ENCODE measurements at regions not wholly inside any gene's neighbourhood (a gene's known extent, or its start where the extent isn't known, plus 50 kb on each side); places are given as distances from the start of the nearest gene placed in this dataset.
A peak's percentile ranks its signal among the peaks of the same experiment; 100 is the strongest.

GRCh38 chr3:170757038-170757437 is 113.0 kb downstream of the RPL22L1 start:
- TF ChIP-seq CTCF (conservative IDR thresholded peaks at IDR 0.05 in 1 of 2, IDR thresholded peaks at IDR 0.05 in 1 of 2; ENCODE audit: low read depth in 1 of 2, low read length in 2 of 2), result no peak
- TF ChIP-seq EZH2 (IDR thresholded peaks at IDR 0.05; ENCODE audit: low read length, missing control alignments), result no peak

GRCh38 chr3:170754311-170754693 is 115.7 kb downstream of the RPL22L1 start:
- Histone ChIP-seq H3K9ac (ENCODE audit: insufficient read depth, low read length) (no peak overlapping the region), H3K9me3 (ENCODE audit: control insufficient read depth, insufficient read depth, low read depth, low read length) (no peaks in the 10 kb centered on the region), H4K20me1 (ENCODE audit: control insufficient read depth, extremely low read depth, insufficient read depth, low read length) (no peaks in the 10 kb centered on the region), H2AFZ (ENCODE audit: low read length) (no peak overlapping the region), H3K27me3 (ENCODE audit: control insufficient read depth, insufficient read depth, low read length) (no peaks in the 10 kb centered on the region), H3K4me3 (replicated peaks in 1 of 4; ENCODE audit: control extremely low read depth in 1 of 4, insufficient read depth in 1 of 4, low read depth in 3 of 4, low read length in 4 of 4) (no peak overlapping the region), H3K27ac (ENCODE audit: insufficient read depth, low read length) (peak overlapping the region; percentile 33), H3K4me2 (ENCODE audit: extremely low read depth, insufficient read depth, low read length) (no peak overlapping the region), H3K79me2 (ENCODE audit: control insufficient read depth, insufficient read depth, low read length) (no peaks in the 10 kb centered on the region), H3K36me3 (ENCODE audit: control insufficient read depth, insufficient read depth, low read length) (no peaks in the 10 kb centered on the region), H3K4me1 (ENCODE audit: control insufficient read depth, extremely low read depth, insufficient read depth, low read length) (peaks cover 29% of the 10 kb centered on the region)
- no peak for DNase-seq (ENCODE audit: low read depth in 2 of 2)
- no peak for TF ChIP-seq CTCF (conservative IDR thresholded peaks at IDR 0.05 in 1 of 2, IDR thresholded peaks at IDR 0.05 in 1 of 2; ENCODE audit: low read depth in 1 of 2, low read length in 2 of 2)
- TF ChIP-seq EZH2 (IDR thresholded peaks at IDR 0.05; ENCODE audit: low read length, missing control alignments), result no peak

More at GRCh38 chr3:170757038-170757437, 113.0 kb downstream of the RPL22L1 start:
- Histone ChIP-seq H4K20me1 (ENCODE audit: control insufficient read depth, extremely low read depth, insufficient read depth, low read length) (no peaks in the 10 kb centered on the region), H3K4me1 (ENCODE audit: control insufficient read depth, extremely low read depth, insufficient read depth, low read length) (peaks cover 16% of the 10 kb centered on the region), H3K27me3 (ENCODE audit: control insufficient read depth, insufficient read depth, low read length) (no peaks in the 10 kb centered on the region), H3K9me3 (ENCODE audit: control insufficient read depth, insufficient read depth, low read depth, low read length) (no peaks in the 10 kb centered on the region), H3K79me2 (ENCODE audit: control insufficient read depth, insufficient read depth, low read length) (no peaks in the 10 kb centered on the region), H3K9ac (ENCODE audit: insufficient read depth, low read length) (no peak overlapping the region), H3K4me2 (ENCODE audit: extremely low read depth, insufficient read depth, low read length) (no peak overlapping the region), H3K36me3 (ENCODE audit: control insufficient read depth, insufficient read depth, low read length) (no peaks in the 10 kb centered on the region), H3K4me3 (replicated peaks in 1 of 4; ENCODE audit: control extremely low read depth in 1 of 4, insufficient read depth in 1 of 4, low read depth in 3 of 4, low read length in 4 of 4) (no peak overlapping the region), H3K27ac (ENCODE audit: insufficient read depth, low read length) (no peak overlapping the region), H2AFZ (ENCODE audit: low read length) (no peak overlapping the region)
- no peak for DNase-seq (ENCODE audit: low read depth in 2 of 2)

GRCh38 chr3:170753421-170754310 is 116.3 kb downstream of the RPL22L1 start:
- TF ChIP-seq CTCF (conservative IDR thresholded peaks at IDR 0.05 in 1 of 2, IDR thresholded peaks at IDR 0.05 in 1 of 2; ENCODE audit: low read depth in 1 of 2, low read length in 2 of 2), result no peak
- no peak for TF ChIP-seq EZH2 (IDR thresholded peaks at IDR 0.05; ENCODE audit: low read length, missing control alignments)
- no peaks in the 10 kb centered on the region for H3K79me2 ChIP-seq (ENCODE audit: control insufficient read depth, insufficient read depth, low read length)
- H3K27ac ChIP-seq (ENCODE audit: insufficient read depth, low read length), result peak overlapping the region; percentile 73
- no peaks in the 10 kb centered on the region for H3K36me3 ChIP-seq (ENCODE audit: control insufficient read depth, insufficient read depth, low read length)
- H3K4me3 ChIP-seq (replicated peaks in 1 of 4; ENCODE audit: control extremely low read depth in 1 of 4, insufficient read depth in 1 of 4, low read depth in 3 of 4, low read length in 4 of 4), result no peak overlapping the region
- H3K4me1 ChIP-seq (ENCODE audit: control insufficient read depth, extremely low read depth, insufficient read depth, low read length), result peaks cover 31% of the 10 kb centered on the region
- no peaks in the 10 kb centered on the region for H3K27me3 ChIP-seq (ENCODE audit: control insufficient read depth, insufficient read depth, low read length)
- peak; percentile 59 to 61 for DNase-seq (ENCODE audit: low read depth in 2 of 2)
- no peaks in the 10 kb centered on the region for H3K9me3 ChIP-seq (ENCODE audit: control insufficient read depth, insufficient read depth, low read depth, low read length)
- H3K4me2 ChIP-seq (ENCODE audit: extremely low read depth, insufficient read depth, low read length), result no peak overlapping the region
- H4K20me1 ChIP-seq (ENCODE audit: control insufficient read depth, extremely low read depth, insufficient read depth, low read length), result no peaks in the 10 kb centered on the region
- H3K9ac ChIP-seq (ENCODE audit: insufficient read depth, low read length), result no peak overlapping the region
- H2AFZ ChIP-seq (ENCODE audit: low read length), result no peak overlapping the region
